ENCODE measurements at regions not wholly inside any gene's neighbourhood (a gene's known extent, or its start where the extent isn't known, plus 50 kb on each side); places are given as distances from the start of the nearest gene placed in this dataset.

DNA sequence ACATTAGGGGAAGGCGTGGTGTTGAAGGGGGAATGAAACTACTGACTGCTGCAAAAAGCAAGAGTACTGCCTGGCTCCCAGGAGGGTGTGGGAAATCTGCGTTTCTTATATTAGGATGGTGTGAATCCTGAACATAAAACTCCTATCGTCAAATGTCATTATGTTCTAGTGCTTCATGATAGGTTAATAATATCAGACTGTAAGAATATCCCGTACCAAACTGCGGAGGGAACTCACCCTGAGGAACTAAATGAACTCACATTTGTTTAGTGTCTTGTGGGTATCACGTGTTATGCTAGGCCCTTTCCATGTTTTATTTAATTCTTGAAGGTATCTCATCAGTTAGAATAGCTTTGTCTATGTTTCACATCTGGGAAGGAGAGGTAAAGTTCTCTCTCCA, 610.7 kb downstream of the QKI start:
- TF ChIP-seq, protein P1, sequence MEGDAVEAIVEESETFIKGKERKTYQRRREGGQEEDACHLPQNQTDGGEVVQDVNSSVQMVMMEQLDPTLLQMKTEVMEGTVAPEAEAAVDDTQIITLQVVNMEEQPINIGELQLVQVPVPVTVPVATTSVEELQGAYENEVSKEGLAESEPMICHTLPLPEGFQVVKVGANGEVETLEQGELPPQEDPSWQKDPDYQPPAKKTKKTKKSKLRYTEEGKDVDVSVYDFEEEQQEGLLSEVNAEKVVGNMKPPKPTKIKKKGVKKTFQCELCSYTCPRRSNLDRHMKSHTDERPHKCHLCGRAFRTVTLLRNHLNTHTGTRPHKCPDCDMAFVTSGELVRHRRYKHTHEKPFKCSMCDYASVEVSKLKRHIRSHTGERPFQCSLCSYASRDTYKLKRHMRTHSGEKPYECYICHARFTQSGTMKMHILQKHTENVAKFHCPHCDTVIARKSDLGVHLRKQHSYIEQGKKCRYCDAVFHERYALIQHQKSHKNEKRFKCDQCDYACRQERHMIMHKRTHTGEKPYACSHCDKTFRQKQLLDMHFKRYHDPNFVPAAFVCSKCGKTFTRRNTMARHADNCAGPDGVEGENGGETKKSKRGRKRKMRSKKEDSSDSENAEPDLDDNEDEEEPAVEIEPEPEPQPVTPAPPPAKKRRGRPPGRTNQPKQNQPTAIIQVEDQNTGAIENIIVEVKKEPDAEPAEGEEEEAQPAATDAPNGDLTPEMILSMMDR (IDR thresholded peaks at IDR 0.05): no peak

DNA sequence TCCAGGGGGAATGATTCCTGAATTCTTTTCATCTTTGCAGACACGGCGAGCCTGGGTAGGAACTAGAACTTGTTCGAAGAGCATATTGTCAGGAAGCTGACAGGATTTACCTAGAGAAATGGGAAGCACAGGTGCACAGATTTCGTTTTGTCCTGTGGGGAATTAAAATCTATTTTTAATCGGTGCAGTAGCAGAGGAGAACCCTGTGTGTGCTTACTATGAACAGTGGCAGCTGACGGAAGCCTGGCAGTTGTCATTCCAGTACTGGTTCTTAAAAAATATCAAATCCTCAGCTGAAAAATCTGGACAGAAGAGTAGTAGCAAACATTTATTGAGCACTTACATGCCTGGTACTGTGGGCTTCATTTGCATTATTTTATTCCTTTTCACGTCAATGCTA, 609.0 kb downstream of the QKI start:
- TF ChIP-seq, protein P1 (IDR thresholded peaks at IDR 0.05): no peak

GRCh38 chr6:164022632-164023031, 608.1 kb downstream of the QKI start:
- TF ChIP-seq, protein P1 (IDR thresholded peaks at IDR 0.05): no peak

- TF ChIP-seq, protein P1 (IDR thresholded peaks at IDR 0.05): no peak
These were observed 607.2 kb downstream of the QKI start for GRCh38 chr6:164021589-164022250.

DNA sequence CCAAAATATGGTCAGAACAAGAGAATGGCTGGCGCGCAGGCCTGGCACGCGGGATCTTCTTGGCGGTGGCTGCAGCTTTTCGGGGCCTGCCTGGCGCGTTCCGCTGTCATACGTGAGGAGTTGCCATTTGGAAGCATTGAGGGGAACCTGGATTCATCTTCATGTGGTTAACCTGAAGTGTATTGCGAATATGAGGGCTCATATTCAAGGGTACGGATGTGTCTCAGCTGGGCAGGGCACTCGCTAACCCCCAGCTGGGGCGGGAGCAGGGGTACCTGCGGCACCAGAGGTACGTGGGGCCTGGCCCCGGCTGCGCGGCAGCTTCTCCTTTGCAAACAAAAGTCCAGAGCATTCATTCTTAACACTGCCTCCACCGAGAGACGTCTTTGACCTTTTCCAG, 605.6 kb downstream of the QKI start:
- TF ChIP-seq, protein P1 (IDR thresholded peaks at IDR 0.05): no peak

DNA sequence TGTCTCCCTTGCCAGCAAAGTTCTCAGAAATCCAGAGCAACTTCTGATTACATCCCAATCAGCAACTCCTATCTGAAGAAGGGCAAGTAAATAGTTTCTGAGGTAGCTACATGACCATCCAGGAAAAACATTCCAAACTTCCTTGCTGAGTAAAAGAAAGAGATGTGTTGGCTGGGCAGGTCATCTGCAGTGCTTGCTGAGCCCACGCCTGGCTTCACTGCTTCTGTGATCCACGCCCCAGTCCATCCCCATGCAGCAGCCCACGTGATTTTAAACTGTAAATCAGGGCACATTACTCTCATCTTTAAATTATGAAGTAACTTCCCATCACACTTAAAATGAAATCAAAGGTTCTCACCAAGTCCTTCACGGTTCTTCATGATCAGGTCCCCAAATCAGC, 603.6 kb downstream of the QKI start:
- TF ChIP-seq, protein P1 (IDR thresholded peaks at IDR 0.05): no peak

DNA sequence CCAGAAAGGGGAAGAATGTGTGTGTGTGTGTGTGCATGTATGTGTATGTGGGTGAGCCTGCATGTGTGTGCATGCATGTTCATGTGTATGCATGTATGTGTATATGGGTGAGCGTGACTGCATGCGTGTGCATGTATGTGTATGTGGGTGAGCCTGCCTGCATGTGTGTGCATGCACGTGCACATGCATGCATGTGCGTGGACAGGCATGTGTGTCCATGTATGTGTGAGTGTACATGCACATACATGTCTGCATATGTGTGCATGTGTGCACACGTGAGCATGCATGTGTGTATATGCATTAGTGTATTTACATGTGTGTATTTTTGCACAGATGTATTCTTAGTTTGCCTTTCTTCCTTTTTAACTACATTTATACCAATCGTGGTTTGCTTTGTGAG, 601.5 kb downstream of the QKI start:
- TF ChIP-seq, protein P1 (IDR thresholded peaks at IDR 0.05): no peak

DNA sequence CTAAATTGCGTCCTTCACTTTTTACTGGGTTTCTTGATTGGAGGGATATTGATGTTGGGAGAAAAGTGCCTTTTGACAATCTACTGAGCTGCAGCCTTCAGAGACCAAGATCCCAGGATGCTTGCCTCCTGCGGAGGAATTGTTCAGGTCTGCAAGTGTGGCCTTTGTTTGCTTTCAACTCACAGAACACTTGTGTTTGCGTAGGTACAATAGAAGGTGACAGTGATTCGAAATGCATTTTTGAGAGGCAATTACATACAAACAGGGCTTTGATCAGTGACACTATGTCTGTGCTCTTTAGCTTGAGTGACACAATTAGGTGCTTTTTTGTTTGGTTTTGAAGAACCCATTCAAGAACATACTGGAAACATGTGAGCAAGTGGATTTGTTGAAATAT, 600.6 kb downstream of the QKI start:
- TF ChIP-seq, protein P1 (IDR thresholded peaks at IDR 0.05): no peak
